Fibroblast of lung (primary cell): ENCODE measurements at regions not wholly inside any gene's neighbourhood (a gene's known extent, or its start where the extent isn't known, plus 50 kb on each side); places are given as distances from the start of the nearest gene placed in this dataset.

ENCODE experiments used
- DNase-seq, 2 donors: peaks; one replicate each; pipeline versions ENCODE4 v3.0.0 to v3.0.0-alpha.2; 2010; ENCODE audit warnings: low read depth in 2 of 2
- H2AFZ ChIP-seq: 2 replicates; pipeline ENCODE4 v1.5.1; 2012; ENCODE audit warnings: low read length, control low read depth, inconsistent platforms
- H3K27ac ChIP-seq: 2 replicates; pipeline ENCODE4 v1.5.1; 2011; ENCODE audit warnings: low read length, control low read depth; ENCODE audit not compliant: insufficient read depth
- H3K27me3 ChIP-seq: 2 replicates; pipeline ENCODE4 v1.5.1; 2011; ENCODE audit warnings: mild to moderate bottlenecking, low read length; ENCODE audit not compliant: control insufficient read depth, insufficient read depth
- H3K36me3 ChIP-seq: 2 replicates; pipeline ENCODE4 v1.5.1; 2011; ENCODE audit warnings: low read length; ENCODE audit not compliant: control insufficient read depth, insufficient read depth
- H3K4me1 ChIP-seq: 2 replicates; pipeline ENCODE4 v1.5.1; 2011; ENCODE audit warnings: low read length; ENCODE audit not compliant: control insufficient read depth, insufficient read depth; ENCODE audit errors: extremely low read depth
- H3K4me2 ChIP-seq: 2 replicates; pipeline ENCODE4 v1.5.1; 2011; ENCODE audit warnings: low read length, control low read depth; ENCODE audit not compliant: insufficient read depth; ENCODE audit errors: extremely low read depth
- H3K4me3 ChIP-seq, 4 experiments: fragments of 200-600 bp in 1 of 4; sonication (generic) in 1 of 4; replicated peaks in 1 of 4; 2 replicates each; pipeline ENCODE4 v1.5.1; 2011 to 2016; ENCODE audit warnings: low read length in 4 of 4, low read depth in 3 of 4, mild to moderate bottlenecking in 3 of 4, control low read depth in 2 of 4, inconsistent platforms in 1 of 4, mixed read lengths in 1 of 4; ENCODE audit not compliant: insufficient read depth in 1 of 4; ENCODE audit errors: control extremely low read depth in 1 of 4
- H3K79me2 ChIP-seq: 2 replicates; pipeline ENCODE4 v1.5.1; 2012; ENCODE audit warnings: mild to moderate bottlenecking, low read length, inconsistent platforms; ENCODE audit not compliant: control insufficient read depth, insufficient read depth
- H3K9ac ChIP-seq: 2 replicates; pipeline ENCODE4 v1.5.1; 2011; ENCODE audit warnings: mild to moderate bottlenecking, low read length, control low read depth; ENCODE audit not compliant: insufficient read depth
- H3K9me3 ChIP-seq: 2 replicates; pipeline ENCODE4 v1.5.1; 2012; ENCODE audit warnings: low read depth, low read length; ENCODE audit not compliant: control insufficient read depth, insufficient read depth
- H4K20me1 ChIP-seq: 2 replicates; pipeline ENCODE4 v1.5.1; 2011; ENCODE audit warnings: low read length; ENCODE audit not compliant: control insufficient read depth, insufficient read depth; ENCODE audit errors: extremely low read depth
- EZH2 ChIP-seq: IDR thresholded peaks from 2 replicates; pipeline ENCODE4 v1.5.1; 2012; ENCODE audit warnings: low read length, control low read depth, mild to moderate bottlenecking; ENCODE audit errors: missing control alignments
- TF ChIP-seq, protein P1 (sequence below), 2 donors: IDR thresholded peaks in 1 of 2; conservative IDR thresholded peaks in 1 of 2; 1 replicate in 1 of 2; 2 replicates in 1 of 2; pipeline ENCODE4 v1.5.1; 2011 to 2012; ENCODE audit warnings: low read length in 2 of 2, control low read depth in 1 of 2, inconsistent platforms in 1 of 2, low read depth in 1 of 2, mild to moderate bottlenecking in 1 of 2

DNA sequence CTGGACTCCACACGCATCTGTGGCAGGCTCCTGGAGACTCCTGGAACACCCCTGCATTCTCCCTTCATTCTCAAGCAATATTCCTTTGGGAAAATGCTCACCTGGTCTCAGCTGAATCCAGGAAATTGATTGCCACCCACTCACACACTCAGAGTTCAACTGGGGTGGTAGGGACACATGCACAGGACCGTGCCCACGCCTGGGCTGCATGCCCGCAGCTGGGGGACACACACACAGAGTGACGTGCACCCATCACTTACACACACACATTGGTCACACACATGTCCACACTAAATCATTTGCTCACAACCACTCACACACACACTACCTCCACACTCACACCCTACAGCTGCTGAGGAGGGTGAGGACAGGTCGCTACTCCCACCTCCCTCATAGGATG, 84.8 kb downstream of the ENGASE start:
- Histone ChIP-seq H3K4me3 (no peak overlapping the region), H3K4me2 (no peak overlapping the region), H3K9me3 (no peaks in the 10 kb centered on the region), H3K27me3 (no peaks in the 10 kb centered on the region), H4K20me1 (no peaks in the 10 kb centered on the region), H3K79me2 (no peaks in the 10 kb centered on the region), H3K36me3 (no peaks in the 10 kb centered on the region), H3K9ac (no peak overlapping the region), H3K4me1 (no peaks in the 10 kb centered on the region), H3K27ac (no peak overlapping the region), H2AFZ (no peak overlapping the region)
- no peak for DNase-seq
- TF ChIP-seq, protein P1, sequence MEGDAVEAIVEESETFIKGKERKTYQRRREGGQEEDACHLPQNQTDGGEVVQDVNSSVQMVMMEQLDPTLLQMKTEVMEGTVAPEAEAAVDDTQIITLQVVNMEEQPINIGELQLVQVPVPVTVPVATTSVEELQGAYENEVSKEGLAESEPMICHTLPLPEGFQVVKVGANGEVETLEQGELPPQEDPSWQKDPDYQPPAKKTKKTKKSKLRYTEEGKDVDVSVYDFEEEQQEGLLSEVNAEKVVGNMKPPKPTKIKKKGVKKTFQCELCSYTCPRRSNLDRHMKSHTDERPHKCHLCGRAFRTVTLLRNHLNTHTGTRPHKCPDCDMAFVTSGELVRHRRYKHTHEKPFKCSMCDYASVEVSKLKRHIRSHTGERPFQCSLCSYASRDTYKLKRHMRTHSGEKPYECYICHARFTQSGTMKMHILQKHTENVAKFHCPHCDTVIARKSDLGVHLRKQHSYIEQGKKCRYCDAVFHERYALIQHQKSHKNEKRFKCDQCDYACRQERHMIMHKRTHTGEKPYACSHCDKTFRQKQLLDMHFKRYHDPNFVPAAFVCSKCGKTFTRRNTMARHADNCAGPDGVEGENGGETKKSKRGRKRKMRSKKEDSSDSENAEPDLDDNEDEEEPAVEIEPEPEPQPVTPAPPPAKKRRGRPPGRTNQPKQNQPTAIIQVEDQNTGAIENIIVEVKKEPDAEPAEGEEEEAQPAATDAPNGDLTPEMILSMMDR (conservative IDR thresholded peaks at IDR 0.05 in 1 of 2, IDR thresholded peaks at IDR 0.05 in 1 of 2; ENCODE audit: low read depth in 1 of 2, low read length in 2 of 2): no peak
- TF ChIP-seq EZH2: no peak

DNA sequence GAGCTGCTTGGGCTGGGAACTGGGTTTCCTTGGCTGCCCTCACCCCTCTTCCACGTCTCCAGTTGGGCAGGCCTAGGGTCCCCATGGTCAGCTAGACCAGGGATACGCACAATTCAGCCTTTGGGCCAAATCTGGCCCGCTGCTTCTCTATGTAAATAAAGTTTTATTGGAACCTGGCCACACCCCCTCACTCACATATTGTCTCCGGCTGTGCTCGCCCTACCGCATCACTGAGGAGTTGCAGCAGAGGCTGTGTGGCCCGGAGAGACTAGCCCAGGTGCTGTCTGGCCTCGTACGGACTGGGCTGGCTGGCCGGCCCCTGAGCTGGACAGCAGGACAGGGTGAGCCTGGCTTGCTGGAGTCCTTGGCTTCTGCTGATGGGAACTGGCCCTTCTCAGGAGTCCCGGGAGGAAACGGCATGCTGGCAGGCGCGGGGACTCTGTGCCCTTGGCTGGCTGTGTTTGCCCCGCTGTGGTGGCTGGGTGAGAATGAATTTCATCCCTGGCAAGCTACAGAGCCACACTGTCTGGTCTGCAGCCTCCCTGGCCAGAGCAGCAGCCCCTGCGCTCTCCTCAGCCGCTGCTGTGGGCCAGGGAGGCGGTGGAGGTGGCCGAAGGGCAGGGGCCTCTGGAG, 82.0 kb downstream of the ENGASE start:
- H3K36me3 ChIP-seq: no peaks in the 10 kb centered on the region
- no peak overlapping the region for H3K4me3 ChIP-seq
- H3K9me3 ChIP-seq: no peaks in the 10 kb centered on the region
- no peaks in the 10 kb centered on the region for H3K4me1 ChIP-seq
- no peak overlapping the region for H2AFZ ChIP-seq
- TF ChIP-seq EZH2: no peak
- TF ChIP-seq, protein P1 (conservative IDR thresholded peaks at IDR 0.05 in 1 of 2, IDR thresholded peaks at IDR 0.05 in 1 of 2; ENCODE audit: low read depth in 1 of 2, low read length in 2 of 2): no peak
- H3K27me3 ChIP-seq: no peaks in the 10 kb centered on the region
- no peak overlapping the region for H3K27ac ChIP-seq
- no peak overlapping the region for H3K9ac ChIP-seq
- H3K79me2 ChIP-seq: no peaks in the 10 kb centered on the region
- no peaks in the 10 kb centered on the region for H4K20me1 ChIP-seq
- DNase-seq: no peak
- no peak overlapping the region for H3K4me2 ChIP-seq

DNA sequence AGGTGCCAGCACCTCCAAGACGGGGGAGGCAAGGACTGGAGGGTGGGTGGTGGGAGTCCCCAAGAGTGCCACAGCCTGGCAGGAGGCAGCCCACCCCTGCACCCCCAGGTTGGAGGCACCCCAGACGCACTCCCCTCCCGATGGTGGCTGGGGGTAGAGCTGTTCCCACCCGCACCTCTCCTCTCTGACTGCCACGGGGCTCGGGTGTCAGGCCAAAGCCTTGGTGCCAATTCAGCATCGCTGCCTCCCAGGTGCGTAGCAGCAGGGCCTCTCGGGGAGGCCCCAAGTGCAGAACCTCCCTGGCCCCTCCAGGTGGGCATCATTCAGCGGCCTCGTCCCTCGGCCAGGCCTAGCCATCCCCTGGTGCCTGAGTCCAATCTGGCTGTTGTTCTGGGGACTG, 81.1 kb downstream of the ENGASE start:
- H2AFZ ChIP-seq: no peak overlapping the region
- no peaks in the 10 kb centered on the region for H3K79me2 ChIP-seq
- no peaks in the 10 kb centered on the region for H3K9me3 ChIP-seq
- H3K36me3 ChIP-seq: no peaks in the 10 kb centered on the region
- H3K4me3 ChIP-seq: no peak overlapping the region
- no peak for DNase-seq
- no peak for TF ChIP-seq EZH2
- TF ChIP-seq, protein P1 (conservative IDR thresholded peaks at IDR 0.05 in 1 of 2, IDR thresholded peaks at IDR 0.05 in 1 of 2; ENCODE audit: low read depth in 1 of 2, low read length in 2 of 2): no peak
- H3K4me2 ChIP-seq: no peak overlapping the region
- no peaks in the 10 kb centered on the region for H3K4me1 ChIP-seq
- H3K27me3 ChIP-seq: no peaks in the 10 kb centered on the region
- no peak overlapping the region for H3K9ac ChIP-seq
- no peak overlapping the region for H3K27ac ChIP-seq
- no peaks in the 10 kb centered on the region for H4K20me1 ChIP-seq
